Breast epithelium (tissue), 3 donors: ENCODE measurements at regions not wholly inside any gene's neighbourhood (a gene's known extent, or its start where the extent isn't known, plus 50 kb on each side); places are given as distances from the start of the nearest gene placed in this dataset.

Source experiments
- POLR2A ChIP-seq: fragments of 450-650 bp; IDR thresholded peaks from one replicate; pipeline ENCODE4 v1.6.1; 2016; ENCODE audit warnings: antibody characterized with exemption, mild to moderate bottlenecking, moderate library complexity
- POLR2AphosphoS5 ChIP-seq, 3 donors: sonication (generic); formaldehyde crosslinking; IDR thresholded peaks; one replicate each; pipeline ENCODE4 v1.6.1; 2017; ENCODE audit warnings: antibody characterized with exemption in 3 of 3
- TF ChIP-seq, protein P1 (sequence below), 3 donors: fragments of 450-650 bp; IDR thresholded peaks; one replicate each; pipeline ENCODE4 v1.5.1; 2016 to 2017; ENCODE audit warnings: antibody characterized with exemption in 3 of 3, mild to moderate bottlenecking in 3 of 3, moderate library complexity in 3 of 3

DNA sequence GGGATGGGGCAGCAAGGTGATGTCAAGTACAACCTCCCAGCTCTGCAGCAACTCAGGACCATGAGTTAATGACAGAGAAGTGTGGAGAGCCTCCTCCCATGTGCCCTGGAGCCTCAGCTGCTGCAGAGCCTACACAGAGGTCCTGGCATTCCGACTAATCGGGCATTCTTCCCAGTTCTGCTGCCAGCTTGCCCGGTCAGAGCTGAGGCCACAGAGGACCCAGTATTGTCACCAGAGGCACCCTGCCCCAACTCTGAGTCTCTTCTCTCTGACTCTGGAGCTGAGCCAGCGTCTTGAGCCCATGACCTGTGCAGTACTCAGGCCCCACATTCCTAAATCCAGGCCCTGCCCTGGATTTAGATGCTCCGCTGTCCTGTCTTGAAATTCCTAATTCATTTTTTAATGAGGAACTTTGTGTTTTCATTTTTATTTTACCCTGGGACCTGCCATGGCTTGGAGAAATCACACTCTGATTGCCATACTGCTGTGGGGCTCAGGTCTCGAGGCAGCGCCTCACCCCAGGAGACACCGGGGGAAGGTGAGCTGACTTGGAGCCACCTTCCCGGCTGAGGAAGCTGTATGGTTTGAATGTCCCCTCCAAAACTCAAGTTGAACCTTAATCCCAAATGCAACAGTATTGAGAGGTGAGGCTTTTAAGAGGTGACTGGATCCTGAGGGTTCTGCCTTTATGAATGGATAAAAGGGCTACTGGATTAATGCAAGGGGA lies 144.9 kb upstream of the ZNF507 start:
- TF ChIP-seq, protein P1, sequence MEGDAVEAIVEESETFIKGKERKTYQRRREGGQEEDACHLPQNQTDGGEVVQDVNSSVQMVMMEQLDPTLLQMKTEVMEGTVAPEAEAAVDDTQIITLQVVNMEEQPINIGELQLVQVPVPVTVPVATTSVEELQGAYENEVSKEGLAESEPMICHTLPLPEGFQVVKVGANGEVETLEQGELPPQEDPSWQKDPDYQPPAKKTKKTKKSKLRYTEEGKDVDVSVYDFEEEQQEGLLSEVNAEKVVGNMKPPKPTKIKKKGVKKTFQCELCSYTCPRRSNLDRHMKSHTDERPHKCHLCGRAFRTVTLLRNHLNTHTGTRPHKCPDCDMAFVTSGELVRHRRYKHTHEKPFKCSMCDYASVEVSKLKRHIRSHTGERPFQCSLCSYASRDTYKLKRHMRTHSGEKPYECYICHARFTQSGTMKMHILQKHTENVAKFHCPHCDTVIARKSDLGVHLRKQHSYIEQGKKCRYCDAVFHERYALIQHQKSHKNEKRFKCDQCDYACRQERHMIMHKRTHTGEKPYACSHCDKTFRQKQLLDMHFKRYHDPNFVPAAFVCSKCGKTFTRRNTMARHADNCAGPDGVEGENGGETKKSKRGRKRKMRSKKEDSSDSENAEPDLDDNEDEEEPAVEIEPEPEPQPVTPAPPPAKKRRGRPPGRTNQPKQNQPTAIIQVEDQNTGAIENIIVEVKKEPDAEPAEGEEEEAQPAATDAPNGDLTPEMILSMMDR (IDR thresholded peaks at IDR 0.05): no peak
- no peak for TF ChIP-seq POLR2A
- TF ChIP-seq POLR2AphosphoS5 (IDR thresholded peaks at IDR 0.05): no peak
